OCI-LY7 (cell line): ENCODE measurements at regions not wholly inside any gene's neighbourhood (a gene's known extent, or its start where the extent isn't known, plus 50 kb on each side); places are given as distances from the start of the nearest gene placed in this dataset.

Experiments used
- EZH2phosphoT487 ChIP-seq: fragments of 200-600 bp; sonication (generic); IDR thresholded peaks from 2 replicates; pipeline ENCODE4 v1.6.1; 2018; ENCODE audit warnings: low read depth, borderline replicate concordance, mild to moderate bottlenecking, mixed run types, antibody characterized with exemption, low read length, moderate library complexity, mixed read lengths
- TF ChIP-seq, protein P1 (sequence below): fragments of 200-600 bp; sonication (generic); conservative IDR thresholded peaks from 2 replicates; pipeline ENCODE4 v1.5.1; 2014; ENCODE audit warnings: mild to moderate bottlenecking, antibody characterized with exemption, low read length, moderate library complexity, mixed read lengths

DNA sequence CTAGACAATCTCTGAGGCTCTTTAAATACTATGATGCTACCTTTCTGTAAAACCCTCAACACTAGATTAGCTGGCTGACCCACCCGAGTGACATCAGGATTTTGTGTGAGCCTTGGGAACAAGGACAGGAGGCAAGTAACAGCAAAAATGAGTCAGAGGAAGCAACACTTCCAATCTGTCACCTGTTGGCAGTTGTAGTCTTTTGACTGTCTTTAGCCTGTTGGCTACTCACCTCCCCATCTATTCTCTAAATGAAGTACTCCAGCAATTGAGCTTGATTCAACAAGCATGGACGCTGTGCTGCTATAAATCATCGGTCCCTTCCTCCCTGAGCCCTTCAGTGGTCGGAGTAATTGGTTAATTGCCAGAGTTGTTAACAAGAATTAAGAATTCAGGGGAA, 898.7 kb downstream of the BCL11A start:
- TF ChIP-seq EZH2phosphoT487, result no peak
- TF ChIP-seq, protein P1, sequence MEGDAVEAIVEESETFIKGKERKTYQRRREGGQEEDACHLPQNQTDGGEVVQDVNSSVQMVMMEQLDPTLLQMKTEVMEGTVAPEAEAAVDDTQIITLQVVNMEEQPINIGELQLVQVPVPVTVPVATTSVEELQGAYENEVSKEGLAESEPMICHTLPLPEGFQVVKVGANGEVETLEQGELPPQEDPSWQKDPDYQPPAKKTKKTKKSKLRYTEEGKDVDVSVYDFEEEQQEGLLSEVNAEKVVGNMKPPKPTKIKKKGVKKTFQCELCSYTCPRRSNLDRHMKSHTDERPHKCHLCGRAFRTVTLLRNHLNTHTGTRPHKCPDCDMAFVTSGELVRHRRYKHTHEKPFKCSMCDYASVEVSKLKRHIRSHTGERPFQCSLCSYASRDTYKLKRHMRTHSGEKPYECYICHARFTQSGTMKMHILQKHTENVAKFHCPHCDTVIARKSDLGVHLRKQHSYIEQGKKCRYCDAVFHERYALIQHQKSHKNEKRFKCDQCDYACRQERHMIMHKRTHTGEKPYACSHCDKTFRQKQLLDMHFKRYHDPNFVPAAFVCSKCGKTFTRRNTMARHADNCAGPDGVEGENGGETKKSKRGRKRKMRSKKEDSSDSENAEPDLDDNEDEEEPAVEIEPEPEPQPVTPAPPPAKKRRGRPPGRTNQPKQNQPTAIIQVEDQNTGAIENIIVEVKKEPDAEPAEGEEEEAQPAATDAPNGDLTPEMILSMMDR, result no peak
